ENCODE measurements at regions not wholly inside any gene's neighbourhood (a gene's known extent, or its start where the extent isn't known, plus 50 kb on each side); places are given as distances from the start of the nearest gene placed in this dataset.

DNA sequence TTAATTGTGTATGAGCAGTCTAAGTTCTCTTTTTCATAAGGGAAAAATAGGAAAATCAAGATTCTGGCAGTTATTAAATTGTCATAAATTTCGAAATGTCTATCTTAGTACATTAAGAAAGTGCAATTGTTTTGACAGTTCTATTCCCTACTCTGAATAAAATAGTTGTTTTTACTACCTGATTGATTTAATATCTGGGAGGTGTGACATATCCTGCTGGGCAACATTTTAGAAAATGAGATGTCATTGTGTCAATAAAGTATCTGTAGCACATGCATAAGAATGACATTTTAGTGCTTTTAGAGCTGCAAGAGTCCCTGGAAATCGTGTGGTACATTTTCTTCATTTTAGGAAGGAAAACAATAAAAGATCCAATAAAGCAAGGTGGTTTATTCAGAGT, 139.2 kb upstream of the COL11A1 start:
- DNase-seq: no peak

DNA sequence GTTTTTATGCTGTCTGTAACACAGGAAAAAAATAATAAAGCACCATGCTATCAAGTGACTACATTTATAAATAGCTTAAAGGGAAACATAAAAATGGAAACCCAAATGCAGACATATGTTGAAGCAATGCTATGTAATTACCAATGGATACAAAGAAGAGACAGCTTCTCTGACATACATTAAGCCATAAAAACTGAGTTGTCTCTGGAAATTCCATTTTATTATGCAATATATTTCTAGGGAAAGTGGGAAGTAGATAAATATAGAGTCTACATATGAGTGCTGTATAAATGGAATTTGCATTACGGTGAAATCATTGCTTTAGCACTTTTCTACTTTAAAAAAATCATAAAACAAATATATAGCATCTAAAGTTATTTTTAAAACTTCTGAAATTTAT, 135.2 kb upstream of the COL11A1 start:
- DNase-seq: no peak

- DNase-seq: no peak
These were observed 130.7 kb upstream of the COL11A1 start for GRCh38 chr1:103239034-103239433.

DNA sequence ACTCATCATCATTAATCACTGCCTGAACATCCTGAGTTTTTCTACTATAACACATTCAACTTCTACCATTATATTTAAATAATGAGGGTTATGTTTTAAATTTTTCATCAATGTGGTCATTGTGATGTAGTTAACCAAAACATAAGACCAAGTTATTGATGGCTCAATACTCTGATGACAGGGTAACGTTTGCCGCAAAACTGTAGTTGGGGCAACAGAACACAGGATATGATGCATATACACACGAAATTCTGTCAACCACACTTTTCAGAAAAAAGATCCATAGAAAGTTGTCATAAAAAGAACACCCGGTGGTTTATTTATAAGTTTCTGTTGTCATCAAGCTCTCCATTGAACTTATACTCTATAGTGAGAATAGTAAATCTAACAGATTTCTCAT, 121.7 kb upstream of the COL11A1 start:
- DNase-seq: no peak

DNA sequence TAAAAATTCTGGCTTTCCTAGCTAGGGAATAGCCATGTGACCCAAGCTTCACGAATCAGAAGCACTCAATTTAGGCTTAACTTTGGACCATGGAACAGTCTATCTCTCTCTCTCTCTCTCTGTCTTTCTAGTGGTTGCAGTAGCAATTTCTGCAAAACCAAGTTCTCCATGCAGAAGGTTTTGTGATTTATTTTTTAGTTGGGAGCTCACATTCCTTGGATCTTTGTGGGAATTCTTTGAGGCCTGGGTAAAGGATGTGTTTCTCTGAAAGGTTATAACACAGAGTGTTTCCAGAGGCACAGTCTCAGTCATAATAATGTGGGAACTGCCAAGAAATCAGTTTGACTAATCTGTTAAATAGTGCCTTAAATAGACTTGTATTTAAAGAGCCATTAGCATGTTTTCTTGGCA, 112.3 kb upstream of the COL11A1 start:
- DNase-seq: no peak

DNA sequence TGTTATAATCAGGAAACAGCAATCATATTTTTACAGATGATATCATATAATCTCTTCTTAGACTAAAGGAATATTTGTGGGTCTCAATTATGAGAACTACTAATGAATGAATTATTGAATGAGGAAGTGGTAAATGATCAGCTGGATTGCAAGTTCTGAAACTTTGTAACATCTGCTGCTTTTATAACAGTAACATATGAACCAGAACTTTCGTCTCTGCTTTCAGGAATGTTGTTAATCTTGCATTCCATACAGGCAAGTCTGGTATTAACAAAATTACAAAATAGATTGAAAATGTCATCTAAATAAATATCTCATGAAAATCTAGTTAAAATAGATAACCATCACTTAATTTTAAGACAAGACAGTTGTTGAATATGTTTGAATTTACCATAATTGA, 110.5 kb upstream of the COL11A1 start:
- no peak for DNase-seq

DNA sequence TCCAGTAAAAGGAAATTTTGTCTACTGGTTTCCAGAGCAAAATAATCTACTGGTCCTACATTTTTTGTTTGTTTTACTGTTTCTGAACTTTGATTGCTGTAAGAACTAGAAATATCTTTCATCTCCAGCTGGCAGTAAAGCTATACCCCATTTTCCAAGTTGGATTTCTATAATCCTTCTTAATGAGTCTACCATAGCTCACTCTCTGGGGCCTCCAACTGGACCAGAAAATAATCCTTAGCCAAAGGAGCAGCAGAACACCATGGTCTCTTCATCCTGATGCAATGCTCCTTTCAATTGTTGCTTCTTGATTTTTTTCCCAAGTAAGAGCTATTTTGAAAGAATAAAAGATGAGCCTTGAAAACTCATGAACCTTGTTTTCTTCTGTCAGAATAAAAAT, 110.0 kb upstream of the COL11A1 start:
- no peak for DNase-seq

- no peak for DNase-seq
These were observed 102.8 kb upstream of the COL11A1 start for GRCh38 chr1:103211073-103211472.

- no peak for DNase-seq
These were observed 100.5 kb upstream of the COL11A1 start for GRCh38 chr1:103208844-103209243.

DNA sequence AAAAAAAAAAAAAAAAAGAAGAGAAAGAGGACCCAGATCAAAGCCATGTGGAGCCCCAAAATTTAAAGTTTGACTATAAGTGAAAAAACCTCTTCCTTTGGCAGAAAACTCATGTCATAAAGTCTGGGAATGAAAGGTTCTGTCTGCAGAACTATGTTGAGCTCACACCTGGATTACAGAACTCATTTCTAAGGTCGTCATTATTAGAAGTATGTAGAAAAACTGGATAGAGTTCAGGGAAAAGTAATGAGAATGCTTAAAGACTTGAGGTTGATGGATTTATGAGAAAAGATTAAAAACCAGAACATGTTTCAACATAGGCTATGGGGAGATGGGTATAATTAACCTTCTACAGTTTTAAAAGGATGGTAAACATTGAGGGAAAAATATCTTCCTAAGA, 90.7 kb upstream of the COL11A1 start:
- no peak for DNase-seq

DNA sequence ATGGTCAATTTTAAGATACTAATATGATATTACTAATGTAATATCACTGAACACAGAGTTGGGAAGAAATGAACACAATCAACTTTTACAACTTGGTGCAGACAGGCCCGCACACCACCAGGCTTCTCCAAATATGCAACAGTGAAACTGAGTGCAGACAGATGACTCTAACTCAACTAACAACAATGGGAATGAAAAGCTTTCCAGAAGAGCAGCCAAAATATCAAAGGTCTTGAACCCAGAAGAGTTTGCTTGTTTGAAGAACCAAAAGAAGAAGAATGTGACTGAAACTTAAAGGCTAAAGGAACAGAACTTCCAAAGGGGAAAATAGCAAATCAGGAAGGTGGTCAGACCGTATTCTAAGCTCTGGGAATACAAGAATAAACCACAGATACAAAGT, 89.8 kb upstream of the COL11A1 start:
- DNase-seq: no peak

DNA sequence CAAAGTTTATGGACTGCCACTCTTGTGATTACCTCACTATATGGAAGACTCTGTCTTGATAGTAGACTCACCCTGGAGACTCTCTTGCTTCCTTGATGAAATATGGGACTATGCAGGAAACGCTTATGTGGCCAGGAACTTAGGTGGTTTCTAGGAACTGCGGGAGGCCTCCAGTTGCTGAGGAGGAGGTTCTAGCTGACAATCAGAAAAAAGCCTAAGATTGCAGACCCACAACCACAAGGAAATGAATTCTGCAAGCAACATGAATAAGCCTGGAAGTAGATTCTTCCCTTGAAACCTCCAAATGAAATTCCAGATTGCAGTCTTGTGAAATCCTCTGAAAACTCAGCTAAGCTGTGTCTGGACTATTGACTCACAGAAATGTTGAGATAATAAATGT, 88.9 kb upstream of the COL11A1 start:
- no peak for DNase-seq

DNA sequence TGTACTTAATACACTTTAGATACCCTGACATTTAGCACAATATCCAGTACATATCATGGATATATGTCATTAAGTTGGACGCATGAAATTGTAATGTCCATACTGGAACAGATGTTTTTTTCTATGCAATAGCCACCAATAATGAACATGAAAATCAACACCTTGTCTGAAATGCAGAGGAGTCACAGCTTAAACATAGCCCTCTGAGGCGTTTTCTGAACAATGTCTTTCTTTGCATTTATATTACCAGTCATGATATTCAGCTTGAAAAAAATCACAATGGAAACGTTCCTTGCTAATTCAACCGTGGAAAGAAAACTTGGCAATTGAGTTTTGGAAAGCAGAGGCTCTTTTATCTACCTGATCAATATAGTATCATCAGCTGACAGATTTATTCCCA, 86.7 kb upstream of the COL11A1 start:
- no peak for DNase-seq

DNA sequence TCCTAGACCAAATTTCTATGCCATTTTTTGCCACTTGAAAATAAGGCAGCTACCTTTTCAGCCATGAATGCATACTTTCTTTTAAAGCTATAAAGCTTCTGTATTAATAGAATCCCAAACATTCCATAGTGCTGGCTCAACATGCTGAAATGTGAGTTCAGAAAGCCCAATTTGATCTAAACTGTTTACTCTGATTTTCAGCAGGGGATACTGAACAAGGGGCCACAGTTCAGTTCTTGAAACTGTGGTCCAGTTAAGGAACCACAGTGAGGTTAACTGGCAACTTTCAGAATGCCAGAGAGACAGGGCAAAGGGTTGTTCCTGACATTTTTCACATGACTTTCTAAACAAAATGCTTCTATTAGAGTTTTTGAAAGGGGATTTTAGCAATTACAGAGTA, 85.7 kb upstream of the COL11A1 start:
- DNase-seq: no peak

DNA sequence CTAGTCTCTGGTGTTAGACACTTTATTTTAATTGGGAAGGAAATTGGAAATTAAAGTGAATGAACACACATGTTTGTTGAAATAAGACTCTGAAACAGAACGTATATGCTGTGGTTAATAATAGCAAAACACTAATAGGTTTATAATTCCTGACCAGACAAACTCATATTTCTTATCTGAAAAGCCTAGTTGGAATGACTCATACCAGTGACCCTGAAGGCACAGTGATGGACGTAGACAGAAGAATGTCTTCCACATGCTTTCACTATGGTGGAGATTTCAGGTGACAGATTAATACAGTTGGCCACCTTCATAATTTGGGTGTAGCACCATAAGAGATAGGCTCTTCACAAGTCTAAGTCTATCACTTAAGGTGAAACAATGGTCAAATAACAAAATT, 83.0 kb upstream of the COL11A1 start:
- DNase-seq: no peak

DNA sequence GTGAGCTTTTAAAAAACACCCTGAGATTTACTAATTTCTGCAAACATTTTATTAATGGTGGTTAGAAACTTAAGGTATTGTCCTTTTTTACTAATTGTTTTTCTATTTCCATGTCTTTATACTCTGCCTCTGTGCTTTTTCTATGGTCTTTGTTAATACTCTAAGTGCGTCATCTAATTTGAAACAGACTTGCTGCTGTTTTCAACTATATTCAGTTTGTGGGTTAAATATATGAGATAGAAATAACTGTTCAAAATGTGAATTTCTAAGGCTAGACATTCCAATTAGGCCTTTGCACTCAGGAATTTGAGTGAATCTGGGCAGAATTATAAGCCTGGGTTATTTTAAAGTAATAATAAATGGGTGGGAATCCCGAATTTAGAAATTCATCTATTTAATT, 82.4 kb upstream of the COL11A1 start:
- no peak for DNase-seq

DNA sequence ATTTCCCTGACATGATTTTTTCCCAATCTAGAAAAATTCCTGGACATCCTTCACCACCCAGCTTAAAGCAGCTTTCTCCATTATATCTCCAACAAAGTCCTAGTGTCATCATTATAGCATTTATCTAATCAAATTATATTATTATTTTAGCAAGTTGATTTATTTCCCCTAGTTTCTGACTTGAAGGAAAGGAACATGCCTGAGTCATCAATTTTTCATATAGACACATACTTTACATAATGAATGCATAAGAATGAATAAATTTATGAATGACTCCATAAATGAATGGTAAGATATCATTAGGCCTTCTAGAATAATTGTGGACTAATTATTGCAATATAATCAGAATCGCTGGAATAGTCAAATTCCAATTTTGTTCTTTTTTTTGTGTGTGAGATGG, 79.4 kb upstream of the COL11A1 start:
- DNase-seq: no peak

DNA sequence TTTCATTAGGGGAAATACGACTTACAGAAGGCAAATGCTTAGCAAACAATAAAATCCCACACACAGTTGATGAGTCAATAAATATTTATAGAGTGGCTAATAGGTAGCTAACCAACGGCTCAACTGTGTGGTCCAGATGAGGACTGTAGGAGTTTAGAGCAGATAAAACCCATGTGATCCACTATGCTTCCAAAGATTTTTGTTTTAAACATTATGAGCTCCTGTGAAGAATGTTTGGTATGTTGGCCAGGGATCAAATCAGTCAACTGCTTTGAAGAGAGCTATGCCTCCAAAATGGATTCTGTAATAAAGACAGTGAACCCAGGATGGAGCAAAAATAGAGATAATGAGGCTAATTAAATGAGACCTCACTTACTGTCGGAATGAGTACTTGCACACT, 72.3 kb upstream of the COL11A1 start:
- peak; percentile 41 for DNase-seq

- DNase-seq: no peak
These were observed 68.9 kb upstream of the COL11A1 start for GRCh38 chr1:103177108-103177775.

DNA sequence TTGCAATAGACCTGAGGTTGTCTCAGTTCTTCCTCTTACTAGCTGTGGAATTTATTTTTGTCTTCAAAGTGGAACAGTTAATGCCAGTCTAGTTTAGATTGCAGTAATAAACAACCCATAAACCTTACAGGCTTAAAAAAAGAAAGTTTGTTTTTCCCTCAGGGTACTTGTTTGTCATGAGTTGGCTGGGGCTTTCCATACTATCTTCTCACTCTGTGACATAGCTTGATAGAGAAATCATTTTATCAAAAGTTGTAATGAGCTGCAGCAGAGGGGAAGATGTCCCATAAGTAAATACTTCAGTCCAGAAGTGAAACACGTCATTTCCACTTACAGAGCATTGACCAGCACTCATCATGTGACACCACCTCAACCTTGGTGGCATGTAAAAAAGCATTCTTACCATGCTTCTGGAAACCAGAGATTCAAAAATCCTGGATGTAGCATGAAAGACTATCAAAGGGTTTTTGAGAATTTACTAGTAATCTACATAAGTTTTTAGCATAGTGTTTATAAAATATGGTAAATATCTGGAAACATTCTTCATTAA, 62.8 kb upstream of the COL11A1 start:
- DNase-seq: no peak

DNA sequence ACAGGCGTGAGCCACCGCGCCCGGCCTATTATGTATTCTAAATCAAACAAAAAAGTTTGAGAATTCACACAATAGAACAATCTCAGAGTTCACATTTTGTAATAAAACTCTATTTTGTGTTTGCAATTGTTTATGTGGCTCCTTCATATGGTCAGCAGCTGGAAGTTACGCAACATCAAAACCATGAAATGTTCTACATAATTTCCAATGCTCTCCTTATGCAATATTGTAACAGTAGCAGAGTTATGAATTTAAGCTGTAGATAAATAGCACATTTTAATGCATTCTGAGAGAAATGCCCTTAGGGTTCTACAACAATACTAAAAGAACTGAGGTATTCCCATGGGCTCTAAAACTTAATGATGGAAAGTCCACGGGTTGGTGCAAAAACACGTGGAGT, 62.3 kb upstream of the COL11A1 start:
- DNase-seq: no peak

GRCh38 chr1:103162360-103162759, 54.0 kb upstream of the COL11A1 start:
- DNase-seq: no peak

GRCh38 chr1:103160281-103160680, 52.0 kb upstream of the COL11A1 start:
- DNase-seq: no peak
